CD8-positive, alpha-beta memory T cell (primary cell): ENCODE measurements at regions not wholly inside any gene's neighbourhood (a gene's known extent, or its start where the extent isn't known, plus 50 kb on each side); places are given as distances from the start of the nearest gene placed in this dataset.

Source experiments
- CTCF ChIA-PET: fragments of 350-600 bp; sonication (Branson Sonifier 250); formaldehyde crosslinking; loops from one replicate; lab custom pipeline; 2021; ENCODE audit warnings: antibody characterized with exemption; lab: Charles Lee
- POLR2A ChIA-PET: fragments of 350-600 bp; sonication (Branson Sonifier 250); formaldehyde crosslinking; loops from one replicate; lab custom pipeline; 2021; ENCODE audit warnings: antibody characterized with exemption; lab: Charles Lee
- DNase-seq, 5 donors: peaks; one replicate each; pipeline versions ENCODE4 v3.0.0 to v3.0.0-alpha.2; 2020 to 2022; ENCODE audit warnings: mixed read lengths in 1 of 5
- H3K27ac ChIP-seq: one replicate; pipeline ENCODE4 v1.7.0; 2013; ENCODE audit warnings: low read depth, mild to moderate bottlenecking, low read length, moderate library complexity
- H3K27me3 ChIP-seq: 2 replicates; pipeline ENCODE4 v1.7.0; 2013; ENCODE audit warnings: low read length, mild to moderate bottlenecking; ENCODE audit not compliant: insufficient read depth, poor library complexity, severe bottlenecking
- H3K36me3 ChIP-seq: 2 replicates; pipeline ENCODE4 v1.7.0; 2013; ENCODE audit warnings: mild to moderate bottlenecking, low read length, moderate library complexity; ENCODE audit not compliant: insufficient read depth
- H3K4me1 ChIP-seq: 2 replicates; pipeline ENCODE4 v1.7.0; 2013; ENCODE audit warnings: mild to moderate bottlenecking, low read length, moderate library complexity; ENCODE audit not compliant: insufficient read depth
- H3K4me3 ChIP-seq: 2 replicates; pipeline ENCODE4 v1.7.0; 2013; ENCODE audit warnings: mild to moderate bottlenecking, low read length
- H3K9me3 ChIP-seq: 2 replicates; pipeline ENCODE4 v1.7.0; 2013; ENCODE audit warnings: mild to moderate bottlenecking, low read length
- H3K27ac Mint-ChIP-seq, 8 donors: one replicate each; pipeline ENCODE4 v1.8.0; 2020 to 2021; ENCODE audit warnings: mixed read lengths in 8 of 8, mild to moderate bottlenecking in 6 of 8, inconsistent platforms in 3 of 8, moderate library complexity in 3 of 8
- H3K27me3 Mint-ChIP-seq, 2 donors: one replicate each; pipeline ENCODE4 v1.8.0; 2020 to 2021; ENCODE audit warnings: mixed read lengths in 2 of 2, mild to moderate bottlenecking in 1 of 2, moderate library complexity in 1 of 2
- H3K36me3 Mint-ChIP-seq, 3 donors: one replicate each; pipeline ENCODE4 v1.8.0; 2020 to 2021; ENCODE audit warnings: mixed read lengths in 3 of 3, inconsistent platforms in 1 of 3, mild to moderate bottlenecking in 1 of 3
- H3K4me1 Mint-ChIP-seq, 3 donors: one replicate each; pipeline ENCODE4 v1.8.0; 2020 to 2021; ENCODE audit warnings: mixed read lengths in 3 of 3, inconsistent platforms in 1 of 3, mild to moderate bottlenecking in 1 of 3
- H3K4me3 Mint-ChIP-seq, 7 donors: one replicate each; pipeline ENCODE4 v1.8.0; 2020 to 2021; ENCODE audit warnings: mixed read lengths in 7 of 7, mild to moderate bottlenecking in 6 of 7, moderate library complexity in 4 of 7, inconsistent platforms in 2 of 7
- H3K9me3 Mint-ChIP-seq, 5 donors: one replicate each; pipeline ENCODE4 v1.8.0; 2020 to 2022; ENCODE audit warnings: mixed read lengths in 5 of 5, mild to moderate bottlenecking in 3 of 5, moderate library complexity in 2 of 5, inconsistent platforms in 1 of 5

GRCh38 chr4:57435300-57435699, 325.1 kb upstream of the IGFBP7 start:
- no peaks in the 10 kb centered on the region for H3K36me3 ChIP-seq
- ChIA-PET POLR2A (no interaction called here), CTCF (no interaction called here)
- no peaks in the 10 kb centered on the region for H3K27me3 ChIP-seq
- H3K9me3 ChIP-seq = no peaks in the 10 kb centered on the region
- Mint-ChIP-seq H3K27ac (no peak overlapping the region), H3K27me3 (peaks cover 0 to 1% of the 10 kb centered on the region in 2 donors), H3K4me3 (no peak overlapping the region), H3K9me3 (peaks cover 0 to 9% (median 3%) of the 10 kb centered on the region in 5 donors), H3K36me3 (no peaks in the 10 kb centered on the region), H3K4me1 (no peaks in the 10 kb centered on the region)
- no peaks in the 10 kb centered on the region for H3K4me1 ChIP-seq
- no peak overlapping the region for H3K4me3 ChIP-seq
- H3K27ac ChIP-seq = no peak overlapping the region
- no peak for DNase-seq

GRCh38 chr4:57430726-57431125, 320.5 kb upstream of the IGFBP7 start:
- ChIA-PET CTCF (no interaction called here), POLR2A (no interaction called here)
- no peaks in the 10 kb centered on the region for H3K27me3 ChIP-seq
- Mint-ChIP-seq H3K4me1 (no peaks in the 10 kb centered on the region), H3K36me3 (no peaks in the 10 kb centered on the region), H3K9me3 (peaks cover 0 to 4% (median 0%) of the 10 kb centered on the region in 5 donors), H3K27ac (no peak overlapping the region), H3K27me3 (peaks cover 0 to 3% of the 10 kb centered on the region in 2 donors), H3K4me3 (no peak overlapping the region)
- no peaks in the 10 kb centered on the region for H3K4me1 ChIP-seq
- no peak overlapping the region for H3K27ac ChIP-seq
- H3K4me3 ChIP-seq = no peak overlapping the region
- no peaks in the 10 kb centered on the region for H3K9me3 ChIP-seq
- H3K36me3 ChIP-seq = no peaks in the 10 kb centered on the region
- no peak for DNase-seq

- peaks cover 0 to 2% of the 10 kb centered on the region in 2 donors for H3K27me3 Mint-ChIP-seq
- ChIA-PET POLR2A (no interaction called here), CTCF (no interaction called here)
- Histone ChIP-seq H3K9me3 (no peaks in the 10 kb centered on the region), H3K27me3 (no peaks in the 10 kb centered on the region), H3K4me3 (no peak overlapping the region), H3K27ac (no peak overlapping the region), H3K36me3 (no peaks in the 10 kb centered on the region), H3K4me1 (no peaks in the 10 kb centered on the region)
- peaks cover 0 to 2% (median 0%) of the 10 kb centered on the region in 5 donors for H3K9me3 Mint-ChIP-seq
- no peak for DNase-seq
- H3K27ac Mint-ChIP-seq = no peak overlapping the region
- H3K4me1 Mint-ChIP-seq = no peaks in the 10 kb centered on the region
- H3K36me3 Mint-ChIP-seq = no peaks in the 10 kb centered on the region
- no peak overlapping the region for H3K4me3 Mint-ChIP-seq
Observed at GRCh38 chr4:57426779-57427395, 316.7 kb upstream of the IGFBP7 start.

GRCh38 chr4:57425610-57426009, 315.4 kb upstream of the IGFBP7 start:
- no peaks in the 10 kb centered on the region for H3K27me3 ChIP-seq
- H3K4me1 Mint-ChIP-seq = no peaks in the 10 kb centered on the region
- H3K36me3 Mint-ChIP-seq = no peaks in the 10 kb centered on the region
- H3K4me3 ChIP-seq = no peak overlapping the region
- H3K4me1 ChIP-seq = no peaks in the 10 kb centered on the region
- H3K27ac Mint-ChIP-seq = no peak overlapping the region
- peaks cover 0 to 4% (median 0%) of the 10 kb centered on the region in 5 donors for H3K9me3 Mint-ChIP-seq
- ChIA-PET CTCF (no interaction called here), POLR2A (no interaction called here)
- no peak overlapping the region for H3K4me3 Mint-ChIP-seq
- no peaks in the 10 kb centered on the region for H3K9me3 ChIP-seq
- H3K36me3 ChIP-seq = no peaks in the 10 kb centered on the region
- H3K27ac ChIP-seq = no peak overlapping the region
- DNase-seq = no peak
- peaks cover 0 to 2% of the 10 kb centered on the region in 2 donors for H3K27me3 Mint-ChIP-seq

- CTCF ChIA-PET = no interaction called here
- Mint-ChIP-seq H3K36me3 (no peaks in the 10 kb centered on the region), H3K27me3 (no peaks in the 10 kb centered on the region)
Observed at GRCh38 chr4:57424232-57424897, 314.2 kb upstream of the IGFBP7 start.

GRCh38 chr4:57418133-57418532, 307.9 kb upstream of the IGFBP7 start:
- no peak overlapping the region for H3K27ac Mint-ChIP-seq
- peaks cover 0 to 5% (median 0%) of the 10 kb centered on the region in 5 donors for H3K9me3 Mint-ChIP-seq
- no peak overlapping the region for H3K4me3 ChIP-seq
- no peak overlapping the region for H3K27ac ChIP-seq
- no peak for DNase-seq
- no peaks in the 10 kb centered on the region for H3K36me3 ChIP-seq
- no peaks in the 10 kb centered on the region for H3K9me3 ChIP-seq
- H3K4me3 Mint-ChIP-seq = no peak overlapping the region
- H3K27me3 ChIP-seq = no peaks in the 10 kb centered on the region
- H3K4me1 ChIP-seq = no peaks in the 10 kb centered on the region
- H3K36me3 Mint-ChIP-seq = no peaks in the 10 kb centered on the region
- ChIA-PET CTCF (no interaction called here), POLR2A (no interaction called here)
- H3K4me1 Mint-ChIP-seq = no peaks in the 10 kb centered on the region
- no peaks in the 10 kb centered on the region for H3K27me3 Mint-ChIP-seq

More at GRCh38 chr4:57424232-57424897, 314.2 kb upstream of the IGFBP7 start:
- Histone ChIP-seq H3K27me3 (no peaks in the 10 kb centered on the region), H3K27ac (no peak overlapping the region), H3K4me3 (no peak overlapping the region), H3K9me3 (no peaks in the 10 kb centered on the region), H3K4me1 (no peaks in the 10 kb centered on the region), H3K36me3 (no peaks in the 10 kb centered on the region)
- POLR2A ChIA-PET = no interaction called here
- no peaks in the 10 kb centered on the region for H3K4me1 Mint-ChIP-seq
- H3K27ac Mint-ChIP-seq = peak overlapping the region in 1 of 8 donors; percentile 51
- no peak overlapping the region for H3K4me3 Mint-ChIP-seq
- no peak for DNase-seq
- peaks cover 0 to 5% (median 0%) of the 10 kb centered on the region in 5 donors for H3K9me3 Mint-ChIP-seq

- Mint-ChIP-seq H3K27ac (no peak overlapping the region), H3K4me3 (no peak overlapping the region), H3K9me3 (no peaks in the 10 kb centered on the region), H3K36me3 (no peaks in the 10 kb centered on the region), H3K4me1 (no peaks in the 10 kb centered on the region), H3K27me3 (no peaks in the 10 kb centered on the region)
- ChIA-PET CTCF (interaction anchor here (1.1 kb wide), 1 partner anchor 8 kb away, joined by 3 read pairs; no protein-coding TSS in a partner anchor), POLR2A (no interaction called here)
- Histone ChIP-seq H3K27me3 (no peaks in the 10 kb centered on the region), H3K4me3 (no peak overlapping the region), H3K4me1 (no peaks in the 10 kb centered on the region), H3K9me3 (no peaks in the 10 kb centered on the region), H3K27ac (no peak overlapping the region), H3K36me3 (no peaks in the 10 kb centered on the region)
- no peak for DNase-seq
Observed at GRCh38 chr4:57412259-57413054, 302.3 kb upstream of the IGFBP7 start.
